Mucosa of descending colon (tissue), 3 donors: ENCODE measurements at regions not wholly inside any gene's neighbourhood (a gene's known extent, or its start where the extent isn't known, plus 50 kb on each side); places are given as distances from the start of the nearest gene placed in this dataset.

Experiments used
- ATAC-seq: fragments of 200-7000 bp; cut with Tn5 transposase; one replicate; pipeline ENCODE4 v1.9.1; 2020; ENCODE audit warnings: mild to moderate bottlenecking, moderate library complexity
- DNase-seq, 3 donors: peaks; one replicate each; pipeline ENCODE4 v3.0.0-alpha.2; 2020
- H3K36me3 ChIP-seq: fragments of 200-600 bp; one replicate; pipeline ENCODE4 v1.8.0; 2021; ENCODE audit warnings: low read depth, mild to moderate bottlenecking
- H3K4me1 ChIP-seq: fragments of 200-600 bp; one replicate; pipeline ENCODE4 v1.8.0; 2021; ENCODE audit warnings: low read depth, mild to moderate bottlenecking
- H3K4me3 ChIP-seq: fragments of 200-600 bp; one replicate; pipeline ENCODE4 v1.8.0; 2021; ENCODE audit warnings: mild to moderate bottlenecking
- H3K9me3 ChIP-seq: fragments of 200-600 bp; one replicate; pipeline ENCODE4 v1.8.0; 2021; ENCODE audit warnings: mild to moderate bottlenecking
- CTCF ChIP-seq: fragments of 200-600 bp; IDR thresholded peaks from one replicate; pipeline ENCODE4 v1.8.0; 2022; ENCODE audit warnings: antibody characterized with exemption, mild to moderate bottlenecking
- intact Hi-C, 2 donors: fragments of 100-400 bp; cut with DNase I in 1 of 2; cut with micrococcal nuclease in 1 of 2; formaldehyde crosslinking; loops; one replicate each; pipeline versions ENCODE4 v1.11.0 to v1.11.1; 2022; cut with DNase I, micrococcal nuclease
- donor health status: DM: no; HTN: no; CAD: no; lungs with moderate emphysema.
- donor health status: DM: no; HTN: no; CAD: no.
- donor health status: DM: no; HTN: yes; CAD: no.

GRCh38 chr4:54929459-54929858, 195.9 kb downstream of the KDR start:
- DNase-seq (no peak), ATAC-seq (no peak)

GRCh38 chr4:54924891-54925290, 200.5 kb downstream of the KDR start:
- H3K4me3 ChIP-seq: no peak overlapping the region
- no peaks in the 10 kb centered on the region for H3K4me1 ChIP-seq
- no peak for ATAC-seq

More at GRCh38 chr4:54929459-54929858, 195.9 kb downstream of the KDR start:
- intact Hi-C loops: no loop called here
- Histone ChIP-seq H3K9me3 (no peaks in the 10 kb centered on the region), H3K4me1 (no peaks in the 10 kb centered on the region), H3K36me3 (no peaks in the 10 kb centered on the region), H3K4me3 (no peak overlapping the region)
- no peak for TF ChIP-seq CTCF

GRCh38 chr4:54915276-54915675, 210.1 kb downstream of the KDR start:
- intact Hi-C loops: no loop called here
- Histone ChIP-seq H3K9me3 (no peaks in the 10 kb centered on the region), H3K4me1 (no peaks in the 10 kb centered on the region), H3K36me3 (no peaks in the 10 kb centered on the region), H3K4me3 (no peak overlapping the region)
- TF ChIP-seq CTCF: no peak
- ATAC-seq (no peak), DNase-seq (no peak)

More at GRCh38 chr4:54924891-54925290, 200.5 kb downstream of the KDR start:
- Histone ChIP-seq H3K36me3 (no peaks in the 10 kb centered on the region), H3K9me3 (no peaks in the 10 kb centered on the region)
- no peak for TF ChIP-seq CTCF
- DNase-seq: no peak
- intact Hi-C loops: no loop called here

- H3K4me3 ChIP-seq: no peak overlapping the region
- intact Hi-C loops: no loop called here
- no peak for DNase-seq
- no peak for TF ChIP-seq CTCF
- H3K36me3 ChIP-seq: no peaks in the 10 kb centered on the region
- ATAC-seq: no peak
- H3K9me3 ChIP-seq: no peaks in the 10 kb centered on the region
- H3K4me1 ChIP-seq: no peaks in the 10 kb centered on the region
Measured at GRCh38 chr4:54914781-54915180, 210.6 kb downstream of the KDR start.

GRCh38 chr4:54913751-54914526, 211.5 kb downstream of the KDR start:
- no peaks in the 10 kb centered on the region for H3K9me3 ChIP-seq
- DNase-seq (no peak), ATAC-seq (no peak)
- H3K4me3 ChIP-seq: no peak overlapping the region
- no peaks in the 10 kb centered on the region for H3K36me3 ChIP-seq
- no peak for TF ChIP-seq CTCF
- intact Hi-C loops: no loop called here
- H3K4me1 ChIP-seq: no peaks in the 10 kb centered on the region
